Activated CD8-positive, alpha-beta memory T cell treated with anti-CD3 and anti-CD28 coated beads for 1 hour (primary cell): ENCODE measurements at regions not wholly inside any gene's neighbourhood (a gene's known extent, or its start where the extent isn't known, plus 50 kb on each side); places are given as distances from the start of the nearest gene placed in this dataset.

Experiments used
- DNase-seq, 2 donors: peaks; one replicate each; pipeline ENCODE4 v3.0.0-alpha.2; 2020; ENCODE audit warnings: low read depth in 1 of 2; ENCODE audit errors: extremely low read depth in 1 of 2

DNA sequence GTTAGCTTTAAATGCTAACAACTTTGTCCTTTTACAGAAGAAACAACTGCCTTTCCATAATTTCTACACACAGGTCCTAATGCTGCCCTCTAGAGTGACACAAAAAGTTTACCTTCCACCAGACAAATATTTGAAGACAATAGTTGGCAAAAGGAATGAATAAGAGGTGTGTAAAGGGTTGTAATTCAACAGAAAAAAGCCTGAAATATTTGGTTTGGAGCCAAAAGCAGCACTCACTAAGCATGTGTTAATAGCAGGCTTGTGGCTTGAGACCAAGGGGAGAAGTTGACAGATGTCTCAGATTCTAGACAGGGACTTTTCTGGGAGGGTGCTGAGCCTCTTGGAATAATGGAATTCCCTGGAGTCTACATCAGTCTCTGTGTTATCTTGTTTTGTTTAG, 156.2 kb upstream of the GALNT17 start:
- DNase-seq = no peak

DNA sequence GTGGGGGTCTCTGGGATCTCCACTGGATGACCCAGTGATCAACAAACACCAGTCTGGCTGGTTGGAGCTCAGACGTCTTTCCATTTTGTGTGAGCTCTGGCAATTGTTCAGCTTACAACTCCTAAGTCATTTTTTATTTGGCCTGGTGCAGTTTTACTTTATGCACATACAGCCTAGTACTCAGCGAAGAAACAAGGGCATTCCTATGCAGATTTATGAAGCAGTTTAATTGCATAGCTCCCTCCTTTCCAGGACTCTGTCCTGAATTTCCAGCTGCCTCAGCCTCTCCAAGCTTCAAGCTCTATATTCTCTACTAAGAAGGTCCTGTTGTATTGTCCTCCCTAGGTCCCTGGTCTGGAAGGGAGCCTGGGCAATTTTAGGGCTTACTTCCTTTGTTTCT, 145.6 kb upstream of the GALNT17 start:
- no peak for DNase-seq

DNA sequence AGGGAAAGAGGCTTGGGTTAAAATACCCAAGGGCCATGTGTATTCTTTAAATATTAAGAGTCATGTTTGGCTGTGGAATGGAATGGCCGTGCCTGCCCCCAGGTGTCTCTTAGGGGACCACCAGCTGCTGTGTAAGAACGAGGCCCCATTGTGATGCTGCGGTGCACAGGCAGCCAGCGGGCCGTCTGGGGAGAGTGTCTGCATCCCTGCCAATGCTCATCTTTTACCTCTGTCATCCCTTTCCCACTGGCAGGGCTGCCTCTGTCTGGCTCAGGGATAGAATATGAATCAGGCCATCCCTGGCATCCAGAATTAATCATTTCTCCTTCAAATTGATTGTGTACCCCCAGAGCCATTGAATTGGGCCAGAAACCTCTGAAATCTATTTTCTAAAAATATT, 137.8 kb upstream of the GALNT17 start:
- DNase-seq = no peak

DNA sequence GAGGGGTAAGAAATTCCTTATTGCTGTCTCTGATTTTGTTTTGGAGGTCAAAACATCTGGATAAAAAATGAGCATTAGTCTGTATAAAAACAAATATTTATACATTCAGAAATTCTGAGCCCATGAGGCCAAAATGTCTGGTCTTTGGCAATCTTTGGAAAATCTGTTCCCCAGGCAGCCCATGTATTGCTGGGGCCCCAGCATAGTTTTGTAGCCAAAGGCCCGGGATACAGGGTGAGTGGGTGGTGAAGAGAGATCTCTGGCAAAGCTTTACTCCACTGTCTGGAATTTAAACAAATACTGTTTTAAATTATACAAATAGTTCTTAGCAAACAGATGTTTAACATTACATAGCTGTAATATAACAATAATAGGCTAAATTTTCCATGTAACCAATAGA, 134.7 kb upstream of the GALNT17 start:
- no peak for DNase-seq

DNA sequence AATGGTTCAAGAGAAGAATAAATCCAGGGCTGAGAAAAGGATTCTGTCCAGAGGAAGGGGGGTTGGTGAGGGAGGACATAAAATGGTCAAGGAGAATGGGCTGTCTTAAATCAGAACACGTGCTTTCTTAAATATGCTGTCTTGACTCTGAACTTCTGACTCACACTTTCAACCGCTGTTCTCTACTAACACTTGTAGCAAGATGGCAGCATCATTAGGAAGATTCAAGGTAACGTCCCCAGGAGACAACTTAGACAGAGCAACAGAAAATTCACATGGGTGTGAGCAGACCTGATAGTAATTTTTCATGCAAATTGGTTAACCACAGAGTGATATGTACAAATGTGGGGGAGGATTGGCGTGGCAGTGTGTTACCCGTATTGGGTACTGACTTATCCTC, 126.8 kb upstream of the GALNT17 start:
- no peak for DNase-seq

DNA sequence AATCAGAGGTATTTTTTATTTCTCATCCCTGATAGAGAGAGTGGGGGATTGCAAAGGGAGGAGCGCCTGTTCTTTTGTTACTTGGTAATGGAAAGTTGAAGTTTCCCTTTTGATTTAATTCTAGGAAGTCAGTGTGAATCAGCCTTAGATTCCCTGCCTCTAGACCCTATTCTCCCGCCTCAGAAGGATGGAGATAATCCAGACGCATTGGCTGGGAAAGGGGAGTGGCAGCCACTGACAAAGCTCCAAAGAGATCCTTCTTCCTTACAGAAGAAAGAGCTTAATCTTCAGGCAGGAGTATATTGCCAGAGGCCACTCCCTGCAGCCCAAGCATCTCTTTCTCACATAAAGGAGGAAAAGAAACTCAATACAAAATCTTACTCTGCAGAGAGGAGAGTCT, 122.3 kb upstream of the GALNT17 start:
- no peak for DNase-seq

DNA sequence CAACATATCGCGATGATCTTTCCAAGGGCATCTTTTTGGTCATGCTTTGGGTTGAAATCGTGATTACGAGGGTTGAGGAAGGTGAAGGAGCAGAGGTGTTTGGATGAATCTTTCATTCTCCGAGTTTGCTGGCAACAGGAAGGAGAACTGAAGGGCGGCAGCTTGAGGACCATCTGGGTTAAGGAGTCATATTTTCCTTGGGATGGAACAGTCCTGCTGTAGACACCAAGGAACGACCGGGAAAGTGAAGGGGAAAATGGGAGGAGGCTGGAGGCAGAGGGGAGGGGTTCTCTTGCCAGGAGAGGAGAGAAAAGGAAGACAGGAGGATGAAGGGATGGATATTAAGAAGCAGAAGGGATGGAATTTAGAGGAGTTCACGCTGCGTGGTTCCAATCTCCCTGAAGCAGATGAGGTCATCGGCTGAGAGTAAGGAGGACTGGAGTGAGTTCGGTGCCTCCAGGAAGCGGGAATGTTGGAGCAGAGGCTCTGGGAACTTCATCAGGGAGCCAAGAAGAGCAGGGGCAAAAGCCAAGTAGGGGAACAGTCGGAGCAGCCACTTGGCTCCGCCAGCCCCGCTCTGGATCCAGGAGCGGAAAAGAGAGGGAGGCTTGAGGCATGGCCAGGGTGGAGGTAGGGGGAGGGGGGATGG, 116.6 kb upstream of the GALNT17 start:
- no peak for DNase-seq

DNA sequence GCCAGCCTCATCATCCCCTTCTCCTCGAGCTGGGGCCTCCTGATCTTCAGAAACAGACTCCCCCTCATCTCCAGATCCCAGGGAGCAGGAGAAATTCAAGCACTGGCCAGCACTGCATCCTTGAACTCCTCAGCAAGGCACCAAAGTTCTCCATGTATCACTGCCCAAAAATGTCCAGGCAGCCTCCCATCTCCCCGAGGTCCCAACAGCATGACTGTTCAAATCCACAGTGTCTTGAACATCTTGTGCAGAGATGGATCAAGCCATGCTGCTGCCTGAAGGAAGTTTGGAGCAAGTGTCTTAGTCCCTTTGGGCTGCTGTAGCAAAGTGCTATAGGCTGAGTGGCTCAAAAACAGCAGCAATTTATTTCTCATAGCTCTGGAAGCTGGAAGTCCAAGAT, 115.5 kb upstream of the GALNT17 start:
- no peak for DNase-seq

DNA sequence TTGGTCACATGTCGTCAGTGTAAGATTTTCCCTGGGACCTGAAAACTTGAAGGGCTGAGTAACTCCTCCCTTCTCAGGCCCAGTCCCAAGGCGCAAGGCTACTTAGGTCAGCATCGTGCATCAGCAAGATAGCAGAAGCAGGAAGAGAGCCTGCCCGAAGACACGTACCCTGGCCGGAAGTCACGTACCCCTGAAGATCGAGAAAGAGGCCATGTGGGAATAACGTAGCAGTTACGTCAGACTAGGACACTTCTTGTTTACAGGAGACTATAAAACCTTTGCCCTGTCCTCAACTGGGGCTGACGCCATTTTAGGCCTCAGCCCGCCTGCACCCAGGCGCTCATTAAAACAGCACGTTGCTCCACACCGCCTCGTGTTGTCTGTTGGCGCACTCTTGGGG, 114.3 kb upstream of the GALNT17 start:
- no peak for DNase-seq

DNA sequence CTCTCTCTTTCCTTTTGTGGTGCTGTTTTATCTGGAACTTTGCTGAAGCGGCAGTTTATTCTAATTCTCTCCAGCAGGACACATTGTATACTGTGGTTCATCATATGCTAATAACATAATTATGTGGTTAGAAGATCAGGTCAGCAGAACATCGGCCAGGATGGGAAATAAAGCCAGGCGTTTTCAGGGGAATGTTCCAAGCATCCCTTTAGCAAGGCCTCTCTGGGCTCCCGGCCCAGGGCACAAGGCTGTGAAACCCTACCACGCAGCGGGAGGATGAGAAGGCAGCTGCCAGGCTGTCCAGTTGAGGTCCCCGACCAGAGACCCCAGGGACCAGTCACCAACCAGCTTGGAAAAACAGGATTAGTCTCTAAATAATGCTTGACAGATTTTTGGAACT, 112.2 kb upstream of the GALNT17 start:
- no peak for DNase-seq

DNA sequence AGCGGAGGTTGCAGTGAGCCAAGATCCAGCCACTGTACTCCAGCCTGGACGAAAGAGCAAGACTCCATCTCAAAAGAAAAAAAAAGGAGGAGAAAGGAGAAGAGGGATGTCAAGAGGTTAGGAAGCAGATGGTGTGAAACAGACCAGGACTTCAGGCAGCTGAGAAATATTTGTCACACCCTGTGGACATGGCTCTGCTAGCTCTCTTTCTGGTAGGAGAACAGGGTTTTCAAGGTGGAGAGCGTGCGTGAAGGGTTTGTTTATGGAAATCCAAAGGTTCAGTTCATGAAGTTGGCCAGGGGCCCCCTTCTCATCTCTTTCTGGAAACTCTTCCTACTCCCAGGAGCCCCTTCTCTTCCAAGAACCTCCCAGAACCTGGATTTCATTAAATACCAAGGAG, 110.8 kb upstream of the GALNT17 start:
- DNase-seq = no peak

DNA sequence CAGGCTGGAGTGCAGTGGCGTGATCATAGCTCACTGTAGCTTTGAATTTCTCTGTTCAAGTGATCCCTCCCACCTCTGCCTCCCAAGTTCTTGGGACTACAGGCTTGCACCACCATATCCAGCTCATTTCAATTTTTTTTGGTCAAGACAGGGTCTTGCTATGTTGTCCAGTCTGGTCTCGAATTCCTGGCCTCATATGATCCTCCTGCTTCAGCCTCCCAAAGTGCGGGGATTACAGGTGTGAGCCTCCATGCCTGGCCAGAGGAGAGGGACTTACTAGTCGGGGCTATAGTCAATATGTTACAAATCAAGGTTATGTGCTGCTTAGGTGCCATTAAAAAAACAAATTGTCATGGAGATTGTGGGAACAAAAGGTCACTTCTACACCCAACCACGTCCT, 105.3 kb upstream of the GALNT17 start:
- no peak for DNase-seq

DNA sequence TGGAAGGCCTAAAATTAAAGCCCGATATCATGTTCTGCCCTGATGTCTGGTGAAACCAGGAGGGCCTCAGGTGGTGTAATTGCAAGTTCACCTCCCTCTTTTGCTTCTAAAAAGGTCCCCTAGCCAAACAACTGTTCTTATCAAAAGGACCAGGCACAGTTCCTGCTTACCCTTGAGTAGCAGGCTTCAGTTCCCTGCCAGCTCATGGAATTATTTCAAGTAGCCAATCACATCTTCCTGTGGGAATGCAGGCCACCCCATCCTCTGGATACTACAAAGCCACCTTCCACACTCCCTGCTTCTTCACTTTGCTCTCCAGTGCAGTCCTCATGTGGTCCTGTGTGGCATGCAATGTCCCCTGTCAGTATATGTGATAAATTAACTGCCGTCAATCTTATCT, 97.7 kb upstream of the GALNT17 start:
- DNase-seq = no peak

DNA sequence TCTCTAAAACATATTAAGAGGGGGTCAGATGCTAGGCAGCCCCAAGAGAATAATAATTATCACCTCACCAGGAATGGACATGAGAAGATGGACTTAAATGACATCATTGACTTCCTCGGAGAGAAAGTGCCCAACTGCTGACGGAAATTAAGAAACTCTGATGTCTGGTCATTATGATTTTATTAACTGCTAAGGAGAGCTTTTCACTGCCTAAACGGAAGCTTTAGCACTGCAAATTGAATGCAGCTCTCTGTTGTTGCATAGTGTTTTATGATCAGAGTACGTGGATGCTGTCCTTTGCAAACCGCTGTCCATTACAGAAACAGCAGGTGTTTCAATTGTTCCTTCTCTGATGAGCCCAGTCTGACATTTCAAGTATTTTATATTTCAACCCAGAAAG, 89.4 kb upstream of the GALNT17 start:
- no peak for DNase-seq

DNA sequence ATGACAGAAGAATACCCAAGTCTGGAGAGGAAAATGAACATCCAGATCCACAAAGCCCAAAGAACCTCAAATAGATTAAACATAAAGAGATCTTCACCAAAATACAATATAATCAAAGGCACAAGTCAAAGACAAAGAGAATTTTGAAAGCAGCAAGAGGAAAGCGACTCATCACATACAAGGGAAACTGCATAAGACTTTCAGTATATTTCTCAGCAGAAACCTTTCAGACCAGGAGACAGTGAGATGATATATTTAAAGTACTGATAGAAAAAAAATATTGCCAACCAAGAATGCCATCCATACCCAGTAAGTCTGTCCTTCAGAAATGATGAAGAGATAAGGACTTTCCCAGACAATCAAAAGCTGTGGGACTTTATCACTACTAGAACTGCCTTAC, 81.5 kb upstream of the GALNT17 start:
- DNase-seq = no peak

DNA sequence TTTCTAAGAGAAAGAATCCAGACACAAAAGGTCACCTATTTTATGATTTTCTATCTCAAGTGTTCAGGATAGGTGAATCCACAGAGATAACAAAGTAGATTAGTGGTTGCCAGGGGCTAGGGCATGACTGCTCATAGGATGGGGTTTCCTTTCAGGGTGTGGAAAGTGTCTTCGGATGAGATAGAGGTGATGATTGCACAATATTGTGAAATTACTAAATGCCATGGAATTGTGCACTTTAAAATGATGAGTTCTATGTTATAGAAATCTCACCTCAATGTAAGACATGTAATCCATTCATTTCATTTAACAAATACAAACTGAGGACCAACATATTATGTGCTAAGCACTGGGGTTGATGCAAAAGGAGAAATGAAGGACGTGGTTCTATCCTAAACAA, 76.4 kb upstream of the GALNT17 start:
- no peak for DNase-seq

DNA sequence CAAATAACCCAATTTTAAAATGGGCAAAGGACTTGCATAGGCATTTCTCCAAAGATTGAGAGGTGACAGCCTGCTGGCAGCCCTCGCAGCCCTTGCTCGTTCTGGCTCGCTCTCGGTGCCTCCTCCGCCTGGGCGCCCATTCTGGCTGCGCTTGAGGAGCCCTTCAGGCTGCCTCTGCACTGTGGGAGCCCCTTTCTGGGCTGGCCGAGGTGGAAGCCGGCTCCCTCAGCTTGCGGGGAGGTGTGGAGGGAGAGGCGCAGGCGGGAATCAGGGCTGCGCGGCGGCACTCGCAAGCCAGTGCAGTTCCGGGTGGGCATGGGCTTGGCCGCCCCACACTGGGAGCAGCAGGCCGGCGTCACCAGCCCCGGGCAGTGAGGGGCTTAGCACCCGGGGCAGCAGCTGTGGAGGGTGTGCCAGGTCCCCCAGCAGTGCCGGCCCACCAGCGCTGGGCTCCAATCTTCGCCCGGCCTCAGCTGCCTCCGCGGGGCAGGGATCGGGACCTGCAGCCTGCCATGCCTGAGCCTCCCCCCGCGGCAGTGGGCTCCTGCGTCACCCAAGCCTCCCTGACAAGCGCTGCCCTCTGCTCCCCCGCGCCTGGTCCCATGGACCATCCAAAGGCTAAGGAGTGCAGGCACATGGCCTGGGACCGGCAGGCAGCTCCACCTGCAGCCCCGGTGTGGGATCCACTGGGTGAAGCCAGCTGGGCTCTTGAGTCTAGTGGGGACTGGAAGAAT, 54.0 kb upstream of the GALNT17 start:
- no peak for DNase-seq
